Loucy (cell line): ENCODE measurements at regions not wholly inside any gene's neighbourhood (a gene's known extent, or its start where the extent isn't known, plus 50 kb on each side); places are given as distances from the start of the nearest gene placed in this dataset.

Source experiments
- H2AFZ ChIP-seq: fragments of 200-600 bp; sonication (generic); 2 replicates; pipeline ENCODE4 v1.6.0; 2016; ENCODE audit warnings: antibody characterized with exemption, mild to moderate bottlenecking, low read length, moderate library complexity
- H3F3A ChIP-seq: fragments of 200-600 bp; 2 replicates; pipeline ENCODE4 v1.6.0; 2016; ENCODE audit warnings: antibody characterized with exemption, low read depth, mild to moderate bottlenecking
- H3K27me3 ChIP-seq: fragments of 200-600 bp; sonication (generic); 2 replicates; pipeline ENCODE4 v1.6.1; 2014; ENCODE audit warnings: low read length, mild to moderate bottlenecking; ENCODE audit not compliant: insufficient read depth, poor library complexity, severe bottlenecking
- H3K36me3 ChIP-seq: fragments of 200-600 bp; sonication (generic); 2 replicates; pipeline ENCODE4 v1.6.1; 2016; ENCODE audit warnings: low read length; ENCODE audit not compliant: insufficient read depth
- H3K4me1 ChIP-seq: fragments of 200-600 bp; sonication (generic); 2 replicates; pipeline ENCODE4 v1.5.1; 2014; ENCODE audit warnings: low read length, mild to moderate bottlenecking; ENCODE audit not compliant: insufficient read depth, poor library complexity, severe bottlenecking
- H3K4me2 ChIP-seq: fragments of 200-600 bp; sonication (generic); 2 replicates; pipeline ENCODE4 v1.6.0; 2014; ENCODE audit warnings: antibody characterized with exemption, low read length, low read depth, mild to moderate bottlenecking; ENCODE audit not compliant: poor library complexity, severe bottlenecking
- H3K4me3 ChIP-seq: fragments of 200-600 bp; sonication (generic); 2 replicates; pipeline ENCODE4 v1.5.1; 2014; ENCODE audit warnings: low read length, mild to moderate bottlenecking, mixed read lengths; ENCODE audit not compliant: poor library complexity, severe bottlenecking
- H3K79me2 ChIP-seq: fragments of 200-600 bp; sonication (generic); 2 replicates; pipeline ENCODE4 v1.6.1; 2014; ENCODE audit warnings: low read length; ENCODE audit not compliant: insufficient read depth
- H3K9ac ChIP-seq: fragments of 200-600 bp; sonication (generic); 2 replicates; pipeline ENCODE4 v1.6.0; 2014; ENCODE audit warnings: mild to moderate bottlenecking, low read depth, low read length, moderate library complexity; ENCODE audit not compliant: poor library complexity, severe bottlenecking
- H3K9me2 ChIP-seq: fragments of 200-600 bp; sonication (generic); replicated peaks from 2 replicates; pipeline ENCODE4 v1.6.1; 2016; ENCODE audit warnings: low read depth, low read length, mixed read lengths
- H3K9me3 ChIP-seq: fragments of 200-600 bp; sonication (generic); 2 replicates; pipeline ENCODE4 v1.6.1; 2014; ENCODE audit warnings: mild to moderate bottlenecking, antibody characterized with exemption, low read length, low read depth; ENCODE audit not compliant: insufficient read depth
- H4K20me1 ChIP-seq: fragments of 200-600 bp; sonication (generic); 2 replicates; pipeline ENCODE4 v1.6.0; 2014; ENCODE audit warnings: antibody characterized with exemption, low read length, mild to moderate bottlenecking; ENCODE audit not compliant: insufficient read depth, poor library complexity, severe bottlenecking
- EZH2phosphoT487 ChIP-seq: fragments of 200-600 bp; IDR thresholded peaks from 2 replicates; pipeline ENCODE4 v1.6.1; 2018; ENCODE audit warnings: antibody characterized with exemption, mild to moderate bottlenecking, moderate library complexity, borderline replicate concordance
- TF ChIP-seq, protein P1 (sequence below): fragments of 200-600 bp; sonication (generic); conservative IDR thresholded peaks from 2 replicates; pipeline ENCODE4 v1.5.1; 2014; ENCODE audit warnings: mild to moderate bottlenecking, antibody characterized with exemption, low read length

DNA sequence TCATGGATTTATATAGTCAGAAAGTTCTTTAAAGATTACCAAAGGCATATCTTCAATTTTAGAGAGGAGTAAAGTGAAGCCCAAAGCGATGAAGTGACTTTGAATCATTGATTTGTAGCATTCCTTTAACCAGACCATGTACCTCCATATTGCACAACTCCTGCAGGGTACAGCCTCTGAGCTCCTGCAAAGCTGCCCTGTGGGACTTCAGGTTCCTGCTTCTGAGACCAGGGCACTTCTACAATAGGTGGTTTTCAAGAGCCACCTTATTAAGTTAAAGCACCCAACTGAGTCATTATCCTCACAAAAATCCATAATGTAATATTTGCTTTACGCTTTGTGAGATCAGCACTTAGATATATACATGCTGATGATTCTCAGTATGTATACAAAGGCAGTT, 270.7 kb upstream of the RGS17 start:
- no peak overlapping the region for H3K4me2 ChIP-seq
- H3K9me2 ChIP-seq: no peaks in the 10 kb centered on the region
- no peaks in the 10 kb centered on the region for H3K4me1 ChIP-seq
- TF ChIP-seq EZH2phosphoT487: no peak
- H3K9ac ChIP-seq: no peak overlapping the region
- H3K9me3 ChIP-seq: no peaks in the 10 kb centered on the region
- no peaks in the 10 kb centered on the region for H3K36me3 ChIP-seq
- H3K79me2 ChIP-seq: no peaks in the 10 kb centered on the region
- H4K20me1 ChIP-seq: no peaks in the 10 kb centered on the region
- H3F3A ChIP-seq: no peaks in the 10 kb centered on the region
- no peaks in the 10 kb centered on the region for H3K27me3 ChIP-seq
- no peak overlapping the region for H3K4me3 ChIP-seq
- no peak overlapping the region for H2AFZ ChIP-seq

DNA sequence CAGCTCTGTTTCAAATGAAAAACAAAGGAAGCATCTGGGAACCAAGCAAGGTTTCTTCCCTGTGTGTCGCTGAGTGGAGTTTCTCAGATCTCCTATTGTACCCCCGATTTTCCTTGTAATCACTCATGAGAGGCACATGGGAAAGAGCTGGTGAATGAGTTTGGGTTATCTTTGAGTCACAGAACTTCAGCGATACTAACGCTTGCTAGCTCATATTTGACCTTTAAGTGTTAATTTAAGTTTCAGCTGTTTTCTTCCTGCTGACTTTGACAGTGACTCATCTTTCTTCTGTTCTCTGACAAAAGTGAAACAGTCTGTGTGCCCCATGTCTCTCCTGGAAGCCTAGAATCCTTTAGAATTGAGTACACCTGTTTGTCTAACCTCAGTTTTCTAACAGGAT, 261.1 kb upstream of the RGS17 start:
- H3K9me3 ChIP-seq: no peaks in the 10 kb centered on the region
- no peaks in the 10 kb centered on the region for H3K36me3 ChIP-seq
- H3K4me1 ChIP-seq: no peaks in the 10 kb centered on the region
- H3K27me3 ChIP-seq: no peaks in the 10 kb centered on the region
- H3K9me2 ChIP-seq: no peaks in the 10 kb centered on the region
- no peaks in the 10 kb centered on the region for H3F3A ChIP-seq
- no peak overlapping the region for H3K4me2 ChIP-seq
- TF ChIP-seq, protein P1, sequence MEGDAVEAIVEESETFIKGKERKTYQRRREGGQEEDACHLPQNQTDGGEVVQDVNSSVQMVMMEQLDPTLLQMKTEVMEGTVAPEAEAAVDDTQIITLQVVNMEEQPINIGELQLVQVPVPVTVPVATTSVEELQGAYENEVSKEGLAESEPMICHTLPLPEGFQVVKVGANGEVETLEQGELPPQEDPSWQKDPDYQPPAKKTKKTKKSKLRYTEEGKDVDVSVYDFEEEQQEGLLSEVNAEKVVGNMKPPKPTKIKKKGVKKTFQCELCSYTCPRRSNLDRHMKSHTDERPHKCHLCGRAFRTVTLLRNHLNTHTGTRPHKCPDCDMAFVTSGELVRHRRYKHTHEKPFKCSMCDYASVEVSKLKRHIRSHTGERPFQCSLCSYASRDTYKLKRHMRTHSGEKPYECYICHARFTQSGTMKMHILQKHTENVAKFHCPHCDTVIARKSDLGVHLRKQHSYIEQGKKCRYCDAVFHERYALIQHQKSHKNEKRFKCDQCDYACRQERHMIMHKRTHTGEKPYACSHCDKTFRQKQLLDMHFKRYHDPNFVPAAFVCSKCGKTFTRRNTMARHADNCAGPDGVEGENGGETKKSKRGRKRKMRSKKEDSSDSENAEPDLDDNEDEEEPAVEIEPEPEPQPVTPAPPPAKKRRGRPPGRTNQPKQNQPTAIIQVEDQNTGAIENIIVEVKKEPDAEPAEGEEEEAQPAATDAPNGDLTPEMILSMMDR: no peak
- no peak for TF ChIP-seq EZH2phosphoT487
- H4K20me1 ChIP-seq: no peaks in the 10 kb centered on the region
- no peak overlapping the region for H3K4me3 ChIP-seq
- H2AFZ ChIP-seq: no peak overlapping the region
- no peaks in the 10 kb centered on the region for H3K79me2 ChIP-seq
- no peak overlapping the region for H3K9ac ChIP-seq

DNA sequence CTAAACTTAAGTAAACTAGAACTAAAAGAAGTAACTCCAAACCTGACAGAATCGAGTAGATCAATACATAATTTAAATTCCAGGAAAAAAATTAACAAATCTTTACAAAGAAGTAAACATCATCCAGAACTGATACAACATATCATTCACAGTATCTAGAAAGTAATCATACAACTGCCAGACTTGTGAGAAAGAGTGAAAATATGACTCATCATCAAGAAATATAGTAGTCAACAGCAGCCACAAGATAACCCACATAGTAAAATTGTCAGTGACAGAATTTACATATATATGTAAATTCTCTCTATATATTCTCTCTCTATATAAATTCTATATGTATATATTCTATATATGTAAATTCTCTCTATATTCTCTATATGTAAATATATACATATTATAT, 242.8 kb upstream of the RGS17 start:
- Histone ChIP-seq H3K4me3 (no peak overlapping the region), H3K9me2 (no peaks in the 10 kb centered on the region), H3K79me2 (no peaks in the 10 kb centered on the region), H2AFZ (no peak overlapping the region), H3K27me3 (no peaks in the 10 kb centered on the region), H3K4me2 (no peak overlapping the region), H3K36me3 (no peaks in the 10 kb centered on the region), H4K20me1 (no peaks in the 10 kb centered on the region), H3K4me1 (no peaks in the 10 kb centered on the region), H3K9me3 (no peaks in the 10 kb centered on the region), H3K9ac (no peak overlapping the region), H3F3A (no peaks in the 10 kb centered on the region)
- no peak for TF ChIP-seq EZH2phosphoT487
- TF ChIP-seq, protein P1: no peak

DNA sequence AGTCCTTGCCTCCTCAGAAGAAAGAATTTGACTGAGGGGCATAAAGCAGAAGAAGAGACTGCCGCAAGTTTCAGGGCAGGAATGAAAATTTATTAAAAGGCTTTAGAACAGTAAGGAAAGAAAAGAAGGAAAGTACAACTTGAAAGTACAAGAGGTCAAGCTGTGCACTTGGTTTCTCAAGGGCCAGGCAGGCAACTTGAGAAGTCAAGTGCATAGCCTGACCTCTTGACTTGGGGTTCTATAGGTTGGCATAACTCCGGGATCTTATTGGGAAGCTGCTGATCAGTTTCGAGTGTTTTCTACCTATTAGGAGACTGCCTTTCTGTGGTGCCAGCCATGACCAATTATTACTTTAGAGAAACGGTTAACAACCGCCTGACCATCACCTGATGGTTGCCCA, 237.0 kb upstream of the RGS17 start:
- no peaks in the 10 kb centered on the region for H3K27me3 ChIP-seq
- H3K79me2 ChIP-seq: no peaks in the 10 kb centered on the region
- no peaks in the 10 kb centered on the region for H4K20me1 ChIP-seq
- no peaks in the 10 kb centered on the region for H3K4me1 ChIP-seq
- H3F3A ChIP-seq: no peaks in the 10 kb centered on the region
- H3K36me3 ChIP-seq: no peaks in the 10 kb centered on the region
- H2AFZ ChIP-seq: no peak overlapping the region
- TF ChIP-seq, protein P1: no peak
- TF ChIP-seq EZH2phosphoT487: no peak
- H3K9ac ChIP-seq: no peak overlapping the region
- no peak overlapping the region for H3K4me2 ChIP-seq
- no peaks in the 10 kb centered on the region for H3K9me2 ChIP-seq
- H3K9me3 ChIP-seq: no peaks in the 10 kb centered on the region
- no peak overlapping the region for H3K4me3 ChIP-seq
